GM19438 (cell line): ENCODE measurements at regions not wholly inside any gene's neighbourhood (a gene's known extent, or its start where the extent isn't known, plus 50 kb on each side); places are given as distances from the start of the nearest gene placed in this dataset.
"Not testable (repeated sequence)": the region's sequence is repeated elsewhere in the genome, so short reads cannot be mapped to it uniquely, and the experiment has no call there.

Source experiments
- ATAC-seq: cut with Tn5 transposase; IDR thresholded peaks from one replicate; pipeline ENCODE4 v1.9.1; 2021; ENCODE audit warnings: low read depth; ENCODE audit not compliant: unreplicated experiment

DNA sequence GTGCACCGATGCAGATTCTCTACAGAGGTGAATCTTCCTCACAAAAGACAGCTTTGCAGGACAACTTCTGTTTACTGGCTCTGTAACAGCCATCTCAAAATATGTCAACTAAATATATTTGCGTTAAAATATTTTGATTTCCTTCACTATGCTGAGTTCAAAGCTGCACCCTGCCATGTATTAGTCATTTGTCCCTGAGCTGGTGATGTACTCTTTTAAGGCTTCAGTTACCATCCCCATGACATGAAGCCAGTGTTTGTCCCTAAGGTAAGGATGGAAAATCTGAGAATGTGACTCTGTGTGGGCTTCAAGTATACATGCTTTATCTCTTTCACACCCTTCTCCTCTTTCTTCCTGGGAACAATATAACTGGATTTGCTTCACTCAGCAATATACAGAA, 70.2 kb upstream of the BTG3 start:
- ATAC-seq: no peak

DNA sequence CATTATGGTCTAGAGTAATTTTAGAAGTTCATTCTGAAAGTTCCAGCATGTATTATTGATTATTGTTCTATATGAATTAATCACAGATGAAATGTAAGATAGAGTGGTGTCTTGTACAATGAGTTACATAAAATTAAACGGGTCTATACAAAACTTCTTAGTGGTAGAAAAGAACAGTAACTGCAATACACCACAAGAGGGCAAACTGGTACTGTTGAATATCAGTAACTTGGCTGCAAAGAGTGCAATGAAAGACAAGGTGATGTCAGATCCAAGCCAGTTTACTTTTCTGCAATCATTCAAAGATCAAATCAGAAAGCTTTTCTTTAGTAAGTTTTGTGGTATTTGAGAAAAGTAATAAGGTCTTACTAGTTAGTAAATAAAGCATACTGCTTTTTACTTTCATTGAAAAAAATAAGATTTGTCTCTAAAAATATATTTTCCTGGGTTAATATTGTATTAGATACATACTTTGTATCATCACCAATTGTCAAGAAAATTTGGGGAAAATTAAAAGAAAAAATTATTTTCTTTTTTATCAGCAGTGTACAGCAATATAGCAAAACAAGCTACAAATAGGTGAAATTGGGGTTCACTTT, 66.4 kb upstream of the BTG3 start:
- ATAC-seq: peak; percentile 96

DNA sequence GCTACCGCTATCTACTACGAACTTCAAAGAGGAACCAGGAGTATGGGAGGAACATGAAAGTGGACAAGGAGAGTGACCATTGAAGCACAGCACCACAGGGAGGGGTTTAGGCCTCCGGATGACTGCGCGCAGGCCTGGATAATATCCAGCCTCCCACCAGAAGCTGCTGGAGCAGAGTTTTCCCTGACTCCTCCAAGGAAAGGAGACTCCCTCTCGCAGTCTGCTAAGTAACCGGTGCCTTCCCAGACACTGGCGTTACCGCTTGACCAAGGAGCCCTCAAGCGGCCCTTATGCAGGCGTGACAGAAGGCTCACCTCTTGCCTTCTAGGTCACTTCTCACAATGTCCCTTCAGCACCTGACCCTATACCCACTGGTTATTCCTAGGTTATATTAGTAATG, 64.2 kb upstream of the BTG3 start:
- ATAC-seq: not testable (repeated sequence)

DNA sequence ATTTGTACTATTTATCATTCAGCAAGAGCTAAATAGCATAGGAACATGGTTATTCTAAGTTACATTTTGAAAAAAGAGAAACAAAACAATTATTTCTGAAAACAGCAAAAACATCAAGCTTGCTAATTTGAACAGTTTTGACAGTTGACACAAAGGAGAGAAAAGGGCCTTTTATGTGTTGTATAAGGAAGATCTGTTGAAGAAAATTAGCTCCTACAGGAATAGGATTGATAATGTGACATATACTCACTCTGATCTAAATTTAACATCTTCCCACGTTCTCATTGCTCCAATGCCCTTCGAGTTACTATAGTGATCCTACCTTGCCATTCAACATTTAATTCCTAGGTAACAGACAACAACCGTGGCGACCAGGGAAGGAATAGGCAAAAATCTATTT, 61.4 kb upstream of the BTG3 start:
- no peak for ATAC-seq

DNA sequence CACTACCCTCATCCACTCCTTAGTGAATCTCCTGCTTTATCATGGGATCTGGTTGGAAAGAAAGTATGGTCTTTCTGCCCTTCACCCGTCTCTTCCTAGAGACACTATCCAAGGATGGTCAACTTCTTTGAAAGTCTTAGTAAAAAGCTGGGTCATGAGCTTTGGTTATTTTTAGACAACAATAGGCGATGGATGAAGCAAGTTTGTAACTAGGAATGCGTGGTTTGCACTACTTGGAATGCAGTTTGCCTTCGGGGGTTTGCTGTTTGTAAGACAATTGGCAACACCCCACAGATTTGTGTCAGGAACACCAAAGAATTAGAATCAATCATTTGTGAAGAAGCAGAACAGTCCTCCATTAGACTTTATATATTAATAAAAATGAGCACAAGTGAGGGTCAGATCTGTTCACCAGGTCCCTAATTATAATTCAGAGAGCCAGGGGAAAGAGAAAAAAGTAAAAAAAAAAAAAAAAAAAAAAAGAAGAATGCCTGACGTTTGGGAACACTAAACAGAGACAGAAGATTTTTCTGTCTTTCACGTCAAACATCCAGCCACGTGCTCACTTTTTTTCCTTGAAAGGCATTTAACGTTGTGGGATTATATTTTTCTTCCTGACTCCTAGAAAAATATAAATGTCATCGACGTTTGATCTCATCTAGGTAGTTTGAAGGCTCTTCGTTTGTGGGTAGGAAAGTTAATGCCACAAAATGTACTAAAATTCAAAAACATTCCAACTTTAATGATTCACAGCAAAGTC, 60.7 kb upstream of the BTG3 start:
- no peak for ATAC-seq

DNA sequence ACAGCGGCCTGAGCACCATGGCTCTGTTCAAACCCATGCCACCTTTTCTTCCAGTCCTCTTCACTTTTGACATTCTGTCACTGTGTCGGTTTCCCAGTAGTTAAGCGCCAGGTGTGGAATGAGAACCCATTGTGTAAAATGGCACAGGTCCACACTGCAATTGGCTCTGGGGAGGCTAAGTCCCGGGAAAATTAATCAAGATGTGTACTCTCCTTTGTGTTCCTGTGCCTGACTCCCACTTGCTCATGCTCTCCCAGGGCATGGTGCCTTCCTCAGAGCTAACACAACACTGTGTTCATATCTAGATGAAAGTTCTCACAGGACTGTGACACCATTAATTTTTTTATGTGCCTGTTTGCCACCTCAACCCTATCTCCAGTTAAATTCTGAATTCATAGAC, 59.0 kb upstream of the BTG3 start:
- ATAC-seq: no peak

DNA sequence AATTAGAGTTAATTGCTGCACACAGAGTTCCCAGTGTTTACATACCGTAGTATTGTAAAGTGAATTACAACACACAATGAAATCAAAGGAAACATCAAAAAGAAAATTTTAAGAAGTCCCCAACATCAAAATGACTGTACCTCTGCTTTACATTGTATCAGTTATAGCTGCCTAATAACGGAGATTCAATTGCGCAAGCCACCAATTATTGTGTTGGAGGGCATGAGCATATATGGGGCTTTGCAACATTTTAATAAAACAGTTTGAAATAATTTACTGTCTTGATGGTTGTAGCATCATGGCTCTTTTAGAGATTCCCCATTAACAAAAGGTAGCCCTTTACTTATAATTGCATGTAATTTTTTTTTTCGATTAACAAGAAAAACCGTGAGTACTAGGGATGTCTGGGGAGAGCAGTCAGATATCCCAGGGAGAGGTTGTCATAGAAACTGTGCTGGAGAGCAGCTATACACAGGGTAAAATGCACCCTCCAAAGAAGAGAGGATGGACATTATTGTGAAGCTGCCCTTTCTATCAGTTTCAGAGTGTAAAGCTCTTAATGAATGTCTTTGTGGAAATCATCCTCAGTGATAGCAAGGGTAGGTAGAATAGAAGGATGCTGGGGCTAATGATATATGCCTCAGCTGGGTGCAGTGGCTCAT, 55.9 kb upstream of the BTG3 start:
- no peak for ATAC-seq

DNA sequence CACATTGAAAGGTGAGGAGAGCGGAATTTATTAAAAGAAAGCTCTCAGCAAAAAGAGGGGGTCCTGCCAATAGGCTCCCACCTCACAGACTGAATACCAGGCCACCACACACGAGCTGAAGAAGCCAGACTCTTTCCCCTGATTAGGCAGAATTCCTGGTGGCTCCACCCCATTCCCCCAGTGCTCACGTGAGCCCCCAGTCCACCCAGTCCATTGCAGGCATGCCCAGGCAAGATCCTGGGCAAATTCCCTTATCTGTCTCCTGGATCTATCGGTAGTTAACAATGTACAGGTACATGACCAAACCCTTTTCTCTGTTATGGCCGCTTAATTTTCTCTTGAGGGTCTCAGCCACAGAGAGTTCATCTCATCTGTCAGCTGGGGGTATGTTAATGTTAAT, 54.6 kb upstream of the BTG3 start:
- ATAC-seq: no peak
